GM19351 (cell line): ENCODE measurements at regions not wholly inside any gene's neighbourhood (a gene's known extent, or its start where the extent isn't known, plus 50 kb on each side); places are given as distances from the start of the nearest gene placed in this dataset.

Experiments
- ATAC-seq: cut with Tn5 transposase; IDR thresholded peaks from one replicate; pipeline ENCODE4 v1.9.1; 2021; ENCODE audit warnings: mild to moderate bottlenecking, moderate library complexity; ENCODE audit not compliant: unreplicated experiment

GRCh38 chr13:111513766-111514609 is 193.5 kb downstream of the TEX29 start:
- ATAC-seq: no peak

GRCh38 chr13:111514610-111515306 is 194.3 kb downstream of the TEX29 start:
- no peak for ATAC-seq

- ATAC-seq: no peak
Observed at GRCh38 chr13:111515307-111515617, 194.8 kb downstream of the TEX29 start.

GRCh38 chr13:111515635-111516034 is 195.2 kb downstream of the TEX29 start:
- no peak for ATAC-seq

GRCh38 chr13:111516712-111517640 is 196.5 kb downstream of the TEX29 start:
- no peak for ATAC-seq

- ATAC-seq: no peak
Observed at GRCh38 chr13:111517641-111518010, 197.2 kb downstream of the TEX29 start.

- ATAC-seq: no peak
Observed at GRCh38 chr13:111518161-111518792, 197.8 kb downstream of the TEX29 start.

GRCh38 chr13:111519041-111519440 is 198.6 kb downstream of the TEX29 start:
- ATAC-seq: no peak

GRCh38 chr13:111519490-111520170 is 199.2 kb downstream of the TEX29 start:
- no peak for ATAC-seq

GRCh38 chr13:111521030-111521429 is 200.6 kb downstream of the TEX29 start:
- ATAC-seq: no peak

GRCh38 chr13:111521691-111522229 is 201.3 kb downstream of the TEX29 start:
- no peak for ATAC-seq

GRCh38 chr13:111525320-111526118 is 205.1 kb downstream of the TEX29 start:
- no peak for ATAC-seq

- no peak for ATAC-seq
Observed at GRCh38 chr13:111526922-111527321, 206.5 kb downstream of the TEX29 start.

- no peak for ATAC-seq
Observed at GRCh38 chr13:111527614-111528229, 207.3 kb downstream of the TEX29 start.

- no peak for ATAC-seq
Observed at GRCh38 chr13:111528513-111528912, 208.1 kb downstream of the TEX29 start.

GRCh38 chr13:111530137-111530870 is 209.9 kb downstream of the TEX29 start:
- ATAC-seq: no peak

- ATAC-seq: no peak
Observed at GRCh38 chr13:111531505-111531904, 211.1 kb downstream of the TEX29 start.

- no peak for ATAC-seq
Observed at GRCh38 chr13:111532111-111532510, 211.7 kb downstream of the TEX29 start.
